Esophagus squamous epithelium (tissue), 4 donors: ENCODE measurements at regions not wholly inside any gene's neighbourhood (a gene's known extent, or its start where the extent isn't known, plus 50 kb on each side); places are given as distances from the start of the nearest gene placed in this dataset.

Source experiments
- POLR2A ChIP-seq, 4 donors: fragments of 450-650 bp; IDR thresholded peaks; one replicate each; pipeline ENCODE4 v1.6.1; 2017; ENCODE audit warnings: antibody characterized with exemption in 4 of 4, mild to moderate bottlenecking in 4 of 4, moderate library complexity in 3 of 4
- TF ChIP-seq, protein P1 (sequence below), 6 experiments: fragments of 450-650 bp in 4 of 6; fragments of 200-600 bp in 2 of 6; sonication (generic) in 2 of 6; IDR thresholded peaks; one replicate each; pipeline ENCODE4 v1.5.1; 2016 to 2019; ENCODE audit warnings: antibody characterized with exemption in 6 of 6, mild to moderate bottlenecking in 4 of 6, moderate library complexity in 4 of 6

DNA sequence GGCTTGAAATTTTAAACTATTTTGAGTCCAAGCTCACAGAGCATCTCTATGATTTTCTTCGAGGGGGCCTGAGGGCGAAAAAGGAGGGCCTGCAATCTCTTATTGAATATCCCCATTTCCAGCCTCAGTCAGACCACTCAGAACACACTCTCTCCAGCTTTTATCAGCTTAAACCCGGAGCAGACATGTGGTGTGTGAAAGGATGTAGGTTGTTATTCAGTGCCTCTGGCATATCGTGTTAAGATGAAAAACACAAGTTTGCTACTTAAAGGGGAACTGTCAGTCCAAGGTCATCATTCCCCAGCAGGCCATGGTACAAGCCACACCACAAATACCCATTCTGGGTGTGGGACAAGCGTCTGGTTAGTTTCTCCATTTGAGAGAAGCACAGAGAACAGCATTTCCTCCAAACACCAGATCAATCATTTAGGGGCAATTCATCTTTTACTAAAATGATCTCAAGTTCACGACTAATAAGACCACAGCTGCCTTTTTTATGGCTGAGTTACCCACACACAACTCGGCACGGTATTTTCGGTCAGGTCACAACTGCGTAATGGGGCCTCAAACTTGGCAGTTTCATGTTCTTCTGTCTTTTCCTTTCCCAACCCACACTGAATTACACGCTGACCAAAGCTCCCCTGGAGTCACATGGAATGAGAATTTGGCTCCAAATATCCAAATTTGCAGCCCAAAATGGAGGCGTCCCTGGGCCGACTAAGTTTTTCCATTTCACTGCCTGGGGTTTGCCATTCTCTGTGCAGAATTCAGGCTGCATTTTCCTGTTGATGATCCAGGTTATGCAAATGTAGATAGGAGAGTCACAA, 188.4 kb downstream of the SEM1 start:
- TF ChIP-seq, protein P1, sequence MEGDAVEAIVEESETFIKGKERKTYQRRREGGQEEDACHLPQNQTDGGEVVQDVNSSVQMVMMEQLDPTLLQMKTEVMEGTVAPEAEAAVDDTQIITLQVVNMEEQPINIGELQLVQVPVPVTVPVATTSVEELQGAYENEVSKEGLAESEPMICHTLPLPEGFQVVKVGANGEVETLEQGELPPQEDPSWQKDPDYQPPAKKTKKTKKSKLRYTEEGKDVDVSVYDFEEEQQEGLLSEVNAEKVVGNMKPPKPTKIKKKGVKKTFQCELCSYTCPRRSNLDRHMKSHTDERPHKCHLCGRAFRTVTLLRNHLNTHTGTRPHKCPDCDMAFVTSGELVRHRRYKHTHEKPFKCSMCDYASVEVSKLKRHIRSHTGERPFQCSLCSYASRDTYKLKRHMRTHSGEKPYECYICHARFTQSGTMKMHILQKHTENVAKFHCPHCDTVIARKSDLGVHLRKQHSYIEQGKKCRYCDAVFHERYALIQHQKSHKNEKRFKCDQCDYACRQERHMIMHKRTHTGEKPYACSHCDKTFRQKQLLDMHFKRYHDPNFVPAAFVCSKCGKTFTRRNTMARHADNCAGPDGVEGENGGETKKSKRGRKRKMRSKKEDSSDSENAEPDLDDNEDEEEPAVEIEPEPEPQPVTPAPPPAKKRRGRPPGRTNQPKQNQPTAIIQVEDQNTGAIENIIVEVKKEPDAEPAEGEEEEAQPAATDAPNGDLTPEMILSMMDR (IDR thresholded peaks at IDR 0.05) = no peak
- TF ChIP-seq POLR2A (IDR thresholded peaks at IDR 0.05) = no peak
